ENCODE measurements at regions not wholly inside any gene's neighbourhood (a gene's known extent, or its start where the extent isn't known, plus 50 kb on each side); places are given as distances from the start of the nearest gene placed in this dataset.
"Not testable (repeated sequence)": the region's sequence is repeated elsewhere in the genome, so short reads cannot be mapped to it uniquely, and the experiment has no call there.

DNA sequence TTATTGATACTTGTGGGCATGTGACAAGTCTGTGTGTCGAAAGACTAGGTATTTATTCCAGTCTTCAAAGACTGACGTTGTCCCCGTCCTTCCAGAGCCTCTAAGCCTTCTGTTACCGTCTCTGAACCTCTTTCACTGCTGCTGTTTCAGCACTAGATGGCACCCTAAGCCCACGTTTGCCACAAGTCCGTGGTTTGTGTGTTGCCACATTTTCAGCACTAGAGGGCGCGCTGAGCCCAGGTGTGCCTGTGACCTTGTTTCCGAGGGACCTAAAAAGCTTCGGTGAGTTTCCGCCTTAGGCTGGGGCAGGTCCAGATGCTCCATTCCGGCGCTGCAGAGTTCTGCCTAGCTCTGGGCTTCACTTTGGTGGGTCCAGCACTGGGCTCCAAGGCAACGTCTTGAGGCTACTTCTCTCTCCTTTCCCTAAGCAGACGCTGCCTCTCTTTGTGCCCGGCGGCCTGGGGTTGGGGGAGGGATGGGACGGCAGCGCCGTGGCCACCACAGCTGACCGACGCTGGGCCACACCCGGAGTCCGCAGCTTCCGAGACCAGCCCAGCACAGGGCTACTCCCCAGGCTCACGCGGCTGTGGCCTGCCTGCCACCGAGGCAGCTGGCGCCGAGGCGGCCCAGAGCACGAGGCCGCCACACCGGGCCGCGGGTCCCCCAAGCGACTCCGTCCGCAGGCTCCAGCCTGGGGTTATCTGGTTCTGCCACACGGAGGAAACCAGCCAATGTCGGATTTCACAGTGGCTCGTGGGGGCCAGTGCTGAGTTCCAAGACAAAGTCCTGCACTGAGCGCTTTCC lies 520.2 kb downstream of the REEP3 start:
- CTCF ChIA-PET: interaction anchor here (0.9 to 1.2 kb wide), 4 partner anchors 9 to 51 kb away, joined by 3 to 4 read pairs (median 4); no protein-coding TSS in a partner anchor
- POLR2A ChIA-PET: no interaction called here

DNA sequence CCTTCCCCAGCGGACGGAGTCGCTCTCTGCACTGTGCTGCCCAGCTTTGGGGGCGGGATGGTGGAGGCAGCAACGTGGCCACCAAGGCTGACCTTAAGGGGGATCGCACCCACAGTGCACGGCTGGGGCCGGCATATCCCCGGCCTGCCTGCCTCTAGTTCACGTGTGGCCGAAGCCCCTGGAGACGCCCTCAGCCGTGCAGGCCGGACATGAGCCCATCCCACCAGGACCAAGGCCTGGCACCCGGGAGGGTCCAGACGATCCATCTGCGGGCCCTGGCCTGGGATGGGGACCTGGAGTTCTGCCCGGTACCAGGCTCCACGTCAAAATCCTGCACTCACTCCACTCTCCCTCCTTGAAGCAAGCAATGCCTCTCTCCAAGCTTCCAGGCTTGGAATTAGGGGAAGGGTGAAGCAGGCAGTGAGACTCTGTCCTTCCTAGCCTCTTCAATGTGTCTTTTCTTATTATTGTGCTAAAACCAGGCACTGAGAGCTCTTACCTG lies 520.8 kb downstream of the REEP3 start:
- POLR2A ChIA-PET: no interaction called here
- CTCF ChIA-PET: interaction anchor here (1.0 to 1.2 kb wide), 3 partner anchors 9 to 15 kb away, joined by 3 to 4 read pairs (median 4); no protein-coding TSS in a partner anchor

DNA sequence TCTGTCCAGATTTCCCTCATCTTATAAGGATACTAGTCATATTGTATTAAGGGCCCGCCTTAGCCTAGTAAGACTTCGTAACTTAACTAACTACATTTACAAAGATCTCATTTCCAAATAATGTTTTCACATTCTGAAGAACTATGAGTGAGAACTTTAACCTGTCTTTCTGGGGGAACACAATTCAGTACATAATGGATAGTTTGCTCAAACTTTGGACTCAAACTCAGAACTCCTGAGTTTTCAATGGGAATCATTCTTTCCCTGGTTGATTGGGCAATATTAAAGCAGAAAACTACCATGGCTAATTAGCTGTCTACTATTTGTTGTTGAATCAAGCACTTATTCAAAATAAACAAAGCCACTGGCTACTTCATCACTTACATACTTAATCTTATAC lies 522.9 kb downstream of the REEP3 start:
- CTCF ChIA-PET: no interaction called here
- POLR2A ChIA-PET: no interaction called here

DNA sequence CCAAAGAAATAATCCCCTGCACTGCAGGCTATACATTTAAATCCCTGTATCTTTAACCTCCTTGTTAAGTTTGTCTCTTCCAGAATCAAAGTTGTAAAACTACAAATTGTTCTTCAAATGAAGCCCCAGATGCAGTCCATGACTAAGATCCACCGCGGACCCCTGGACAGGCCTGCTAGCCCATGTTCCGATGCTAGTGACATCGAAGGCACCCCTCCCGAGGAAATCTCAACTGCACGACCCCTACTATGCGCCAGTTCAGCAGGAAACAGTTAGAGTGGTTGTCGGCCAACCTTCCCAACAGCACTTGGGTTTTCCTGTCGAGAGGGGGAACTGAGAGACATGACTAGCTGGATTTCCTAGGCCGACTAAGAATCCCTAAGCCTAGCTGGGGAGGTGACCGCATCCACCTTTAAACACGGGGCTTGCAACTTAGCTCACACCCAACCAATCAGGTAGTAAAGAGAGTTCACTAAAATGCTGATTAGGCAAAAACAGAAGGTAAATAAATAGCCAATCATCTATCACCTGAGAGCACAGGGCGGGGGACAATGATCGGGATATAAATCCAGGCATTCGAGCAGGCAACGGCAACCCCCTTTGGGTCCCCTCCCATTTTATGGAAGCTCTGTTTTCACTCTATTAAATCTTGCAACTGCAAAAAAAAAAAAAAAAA lies 523.9 kb downstream of the REEP3 start:
- POLR2A ChIA-PET: not testable (repeated sequence)
- CTCF ChIA-PET: interaction anchor here (0.6 kb wide), 1 partner anchor 158 kb away, joined by 3 read pairs; no protein-coding TSS in a partner anchor

DNA sequence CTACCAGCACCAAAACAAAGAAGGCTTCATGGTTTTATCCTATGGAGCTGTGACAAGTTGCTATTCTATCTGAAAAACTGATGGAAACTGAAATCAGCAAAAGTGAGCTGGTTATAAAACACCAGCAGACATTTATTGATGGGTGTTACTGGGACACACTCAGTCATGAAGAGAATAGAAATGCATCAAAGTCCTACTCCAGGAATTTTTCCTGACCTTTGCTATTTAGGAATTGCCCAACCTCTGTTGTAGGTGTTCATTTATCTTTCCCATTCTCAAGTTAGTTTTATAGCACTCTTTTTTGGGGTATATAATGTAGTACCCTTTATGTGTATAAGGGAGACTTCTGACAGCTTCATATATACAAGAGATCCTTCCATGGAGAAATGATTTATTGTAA lies 533.2 kb downstream of the REEP3 start:
- ChIA-PET CTCF (no interaction called here), POLR2A (no interaction called here)

DNA sequence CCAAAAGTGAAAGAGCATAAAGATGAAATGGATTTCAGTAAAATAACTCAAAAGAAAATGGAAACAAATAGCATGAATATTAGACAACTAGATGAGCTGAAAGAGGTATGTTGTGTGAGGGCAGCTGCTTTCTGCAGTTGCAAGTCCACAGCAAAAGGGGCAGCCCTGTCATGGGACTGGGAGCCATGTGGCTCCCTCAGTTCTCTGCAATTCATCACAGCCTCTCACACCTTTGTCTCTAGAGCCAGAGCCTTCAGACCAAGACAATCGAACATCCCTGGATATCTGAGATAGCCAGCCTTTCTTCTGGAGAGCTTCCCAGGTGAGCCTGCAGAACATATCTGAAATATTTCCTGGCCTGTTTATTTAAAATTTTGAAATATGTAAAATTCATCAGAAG lies 538.7 kb downstream of the REEP3 start:
- ChIA-PET CTCF (no interaction called here), POLR2A (no interaction called here)

DNA sequence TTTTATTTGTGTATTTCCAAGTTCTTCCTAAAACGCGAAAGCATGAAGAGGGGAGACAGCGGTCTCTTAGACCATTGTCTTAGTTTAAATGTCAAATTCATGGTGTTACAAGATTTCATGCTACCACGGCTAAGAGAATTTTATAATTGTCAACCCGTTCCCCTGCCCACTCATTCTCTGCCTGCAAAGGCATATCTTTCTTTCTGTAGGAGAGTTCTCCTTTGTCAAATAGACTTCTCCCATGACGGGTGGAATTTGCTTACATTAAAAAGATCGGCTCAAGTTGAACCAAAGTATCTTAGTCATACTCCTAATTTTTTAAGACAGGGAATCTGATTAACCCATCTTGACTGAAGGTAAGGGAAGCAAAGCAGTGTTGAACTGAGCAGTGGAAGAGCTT lies 539.2 kb downstream of the REEP3 start:
- CTCF ChIA-PET: no interaction called here
- POLR2A ChIA-PET: no interaction called here

DNA sequence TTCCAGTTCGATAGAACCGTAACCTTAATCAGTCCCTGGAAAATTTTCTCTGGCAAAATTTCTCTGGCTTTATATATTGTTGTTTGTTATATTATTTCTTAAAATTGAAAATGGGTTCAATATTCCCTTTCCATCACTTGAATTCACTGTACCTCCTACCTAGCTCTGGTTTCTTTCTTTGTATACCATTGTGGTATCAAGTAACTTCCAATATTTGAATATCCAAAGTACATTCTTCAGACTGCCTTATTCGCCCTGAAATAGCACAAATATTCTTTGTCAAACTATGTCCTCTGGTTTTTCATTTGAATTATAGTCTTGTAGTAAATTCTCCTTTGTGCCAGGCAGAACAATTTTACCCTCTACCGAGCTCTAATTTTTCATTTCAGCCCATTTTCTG lies 541.6 kb downstream of the REEP3 start:
- CTCF ChIA-PET: no interaction called here

DNA sequence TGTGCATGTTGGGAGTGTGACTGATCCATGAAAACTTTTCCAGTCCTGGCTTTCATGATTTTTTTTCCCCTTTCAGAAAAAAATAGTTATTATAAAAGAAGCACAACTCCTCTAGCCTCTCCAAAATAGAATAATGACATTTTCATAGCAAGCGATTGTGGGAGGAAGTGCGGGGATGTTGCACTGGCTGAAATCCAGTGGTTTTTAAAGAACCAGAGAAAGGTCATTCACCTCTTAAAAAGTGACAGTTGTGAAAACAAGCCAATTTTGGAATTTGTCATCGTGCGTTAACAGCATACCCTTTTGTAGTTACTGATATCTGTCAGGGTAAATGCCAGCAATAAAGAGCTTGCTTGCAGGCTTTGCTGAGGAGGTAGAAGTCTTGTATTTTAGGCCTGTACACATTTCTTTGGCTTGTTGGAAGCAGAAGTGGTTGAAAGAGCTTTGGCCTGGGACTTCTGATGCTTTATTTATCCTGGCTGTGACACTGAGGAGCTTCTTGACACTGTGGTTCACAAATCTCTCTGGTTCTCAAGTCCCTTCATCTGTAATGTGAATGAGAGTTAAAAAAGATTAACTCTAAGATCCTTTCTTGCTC lies 545.9 kb downstream of the REEP3 start:
- ChIA-PET POLR2A (no interaction called here), CTCF (no interaction called here)

More for the DNA sequence above, 541.6 kb downstream of the REEP3 start:
- POLR2A ChIA-PET: no interaction called here

DNA sequence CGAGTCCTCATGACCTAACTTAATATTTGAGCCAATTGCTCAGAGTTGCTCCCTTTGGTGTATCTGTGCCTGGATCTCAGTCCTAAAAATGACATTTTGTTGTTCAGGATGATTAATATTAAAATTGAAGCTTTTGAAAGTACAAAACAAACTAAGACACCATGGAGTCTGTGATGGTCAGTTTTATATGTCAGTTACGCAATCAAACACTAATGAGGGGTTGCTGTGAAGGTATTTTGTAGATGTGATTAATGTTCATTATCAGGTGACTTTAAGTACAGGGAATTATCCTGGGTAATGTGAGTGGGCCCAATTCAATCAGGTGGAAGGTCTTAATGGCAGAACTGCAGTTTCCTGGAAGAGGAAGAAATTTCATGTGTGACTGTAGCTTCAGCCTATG lies 546.7 kb downstream of the REEP3 start:
- ChIA-PET POLR2A (no interaction called here), CTCF (no interaction called here)

DNA sequence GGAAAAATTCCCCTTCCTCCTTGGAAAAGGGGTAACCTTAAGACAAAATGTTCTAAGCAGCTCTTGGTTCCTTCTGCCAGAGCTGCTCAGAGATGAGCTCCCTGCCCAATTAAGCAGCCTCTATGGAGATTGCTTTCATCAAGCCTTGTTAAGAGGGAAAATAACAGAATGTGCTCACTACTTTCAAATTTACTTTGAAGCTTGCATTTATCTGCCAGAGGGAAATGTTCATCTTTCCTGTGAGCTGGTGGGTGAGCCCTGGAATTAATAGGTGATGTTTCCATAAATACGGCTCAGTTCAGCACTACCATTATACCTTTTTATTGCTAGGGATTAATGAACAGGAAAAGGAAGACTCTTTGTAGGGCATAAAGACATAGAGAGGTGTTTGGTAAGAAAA lies 549.0 kb downstream of the REEP3 start:
- ChIA-PET CTCF (no interaction called here), POLR2A (no interaction called here)

DNA sequence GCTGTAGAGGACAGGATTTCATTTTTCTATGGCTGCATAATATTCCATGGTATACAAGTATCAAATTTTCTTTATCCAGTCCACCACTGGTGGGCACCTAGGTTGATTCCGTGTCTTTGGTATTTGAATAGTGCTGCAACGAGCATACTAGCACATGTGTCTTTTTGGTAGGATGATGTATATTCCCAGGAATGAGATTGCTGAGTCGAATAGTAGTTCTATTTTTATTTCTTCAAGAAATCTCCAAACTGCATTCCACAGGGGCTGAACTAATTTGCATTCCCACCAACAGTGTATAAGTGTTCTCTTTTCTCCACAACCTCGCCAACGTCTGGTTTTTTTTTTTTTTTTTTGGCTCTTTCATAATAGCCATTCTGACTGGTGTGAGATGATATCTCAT lies 550.0 kb downstream of the REEP3 start:
- ChIA-PET CTCF (no interaction called here), POLR2A (no interaction called here)

DNA sequence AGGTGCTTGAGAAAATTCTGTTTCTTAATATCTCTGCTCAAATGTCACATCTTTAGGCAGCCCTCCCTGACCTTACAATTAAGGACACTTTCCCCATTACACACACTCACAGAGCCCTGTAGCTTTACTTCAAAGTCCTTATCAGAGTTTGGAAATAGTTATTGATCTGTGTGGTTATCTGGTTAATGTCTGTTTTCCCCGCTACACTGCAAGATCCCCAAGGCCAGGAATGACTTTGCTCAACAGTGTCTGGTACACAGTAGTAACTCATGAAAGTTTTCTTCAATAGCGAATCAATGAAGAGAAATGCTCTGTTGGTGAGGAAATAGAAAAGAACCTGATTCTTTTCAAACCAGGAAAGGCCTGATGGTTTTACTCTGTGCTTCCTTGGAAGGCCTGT lies 554.4 kb downstream of the REEP3 start:
- ChIA-PET POLR2A (no interaction called here), CTCF (no interaction called here)

DNA sequence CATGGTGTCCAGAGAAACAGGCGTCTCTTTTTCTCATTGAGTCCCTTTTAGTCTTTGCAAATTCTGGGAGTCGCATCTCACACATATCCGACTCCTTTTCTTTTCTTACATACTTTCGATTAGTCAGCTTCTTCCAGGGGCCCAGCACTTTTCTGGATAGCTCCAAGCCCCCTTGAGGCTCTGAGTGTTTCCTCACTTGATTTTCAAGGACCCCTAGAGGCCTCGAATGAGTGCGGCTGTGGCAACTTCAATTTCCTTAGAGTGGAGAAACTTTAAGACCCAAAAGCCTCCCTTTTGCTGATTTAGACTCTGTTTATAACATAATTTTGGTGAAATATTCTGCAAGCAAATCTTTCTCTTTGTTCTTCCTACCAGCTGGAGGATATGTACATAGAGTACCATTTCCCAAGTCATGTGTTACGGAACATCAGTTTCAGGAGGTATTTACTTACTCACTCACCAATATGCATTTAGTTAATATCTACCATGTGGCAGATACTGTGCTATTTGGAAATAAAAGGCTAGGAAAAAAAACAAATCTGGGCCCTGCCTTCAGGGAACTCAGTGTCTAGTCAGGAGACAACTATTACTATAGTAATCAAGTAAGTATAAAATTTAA lies 555.2 kb downstream of the REEP3 start:
- ChIA-PET CTCF (no interaction called here), POLR2A (no interaction called here)

DNA sequence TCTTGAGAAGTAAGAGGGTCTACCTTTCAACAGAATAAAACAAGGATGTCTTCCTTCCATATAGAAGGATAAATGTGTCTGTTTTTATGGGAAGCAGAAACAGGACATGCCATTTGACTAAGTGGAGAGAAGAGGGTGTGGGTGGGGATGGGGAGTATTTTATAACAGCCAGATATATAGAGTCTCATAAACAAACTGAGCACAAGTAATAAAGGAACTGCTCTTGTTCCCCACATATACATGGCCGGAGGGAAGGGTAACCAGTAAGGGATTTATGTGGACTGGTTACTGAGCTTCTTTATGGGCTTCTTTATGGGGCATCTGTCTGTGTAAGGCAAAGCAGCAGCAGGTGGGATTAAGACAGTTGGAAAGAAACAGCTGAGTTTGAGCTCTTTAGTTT lies 558.1 kb downstream of the REEP3 start:
- ChIA-PET CTCF (no interaction called here), POLR2A (no interaction called here)

DNA sequence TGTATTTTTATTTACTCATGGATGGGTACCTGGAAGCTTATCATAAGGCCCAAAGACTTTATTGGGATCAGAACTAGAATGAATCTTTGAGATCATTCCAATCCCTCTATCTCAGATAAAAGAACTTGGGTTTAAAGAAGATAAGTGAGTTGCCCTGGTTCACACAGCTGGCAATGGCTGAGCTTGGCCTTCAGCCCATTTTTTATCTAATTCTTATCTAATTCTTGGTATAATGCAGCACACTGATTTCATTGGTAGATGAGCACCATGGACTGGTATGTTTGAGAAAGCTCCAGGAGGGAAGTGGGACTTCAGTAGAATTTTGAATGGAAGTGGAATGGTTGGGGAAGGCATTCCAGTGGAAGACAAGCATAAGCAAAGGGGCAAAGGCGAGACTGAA lies 558.9 kb downstream of the REEP3 start:
- POLR2A ChIA-PET: no interaction called here

DNA sequence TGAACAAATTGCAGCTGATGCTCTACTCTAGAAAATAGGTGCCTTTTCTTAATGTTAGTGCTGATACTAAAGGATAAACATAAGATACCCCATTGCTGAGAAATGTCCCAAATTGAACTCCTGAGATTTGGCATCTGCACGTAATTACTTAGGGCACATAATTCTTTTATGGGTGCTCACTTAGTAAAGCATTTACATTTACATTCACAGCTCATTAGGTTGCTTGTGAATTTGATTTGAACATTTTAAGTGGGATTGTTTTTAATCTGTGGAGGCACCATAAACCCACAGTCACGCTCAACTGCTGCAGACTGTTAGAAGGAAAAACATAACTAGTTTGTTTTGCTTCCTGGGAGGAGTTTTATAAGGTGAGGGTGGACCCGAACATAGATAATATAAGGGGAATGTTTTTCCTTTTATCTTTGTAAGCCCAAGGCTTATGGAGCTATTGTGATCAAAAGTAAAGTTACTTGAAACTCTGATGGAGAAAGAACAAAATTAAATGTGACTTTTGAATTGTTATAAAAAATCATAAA lies 560.8 kb downstream of the REEP3 start:
- ChIA-PET POLR2A (no interaction called here), CTCF (no interaction called here)

More for the DNA sequence above, 558.9 kb downstream of the REEP3 start:
- CTCF ChIA-PET: no interaction called here

DNA sequence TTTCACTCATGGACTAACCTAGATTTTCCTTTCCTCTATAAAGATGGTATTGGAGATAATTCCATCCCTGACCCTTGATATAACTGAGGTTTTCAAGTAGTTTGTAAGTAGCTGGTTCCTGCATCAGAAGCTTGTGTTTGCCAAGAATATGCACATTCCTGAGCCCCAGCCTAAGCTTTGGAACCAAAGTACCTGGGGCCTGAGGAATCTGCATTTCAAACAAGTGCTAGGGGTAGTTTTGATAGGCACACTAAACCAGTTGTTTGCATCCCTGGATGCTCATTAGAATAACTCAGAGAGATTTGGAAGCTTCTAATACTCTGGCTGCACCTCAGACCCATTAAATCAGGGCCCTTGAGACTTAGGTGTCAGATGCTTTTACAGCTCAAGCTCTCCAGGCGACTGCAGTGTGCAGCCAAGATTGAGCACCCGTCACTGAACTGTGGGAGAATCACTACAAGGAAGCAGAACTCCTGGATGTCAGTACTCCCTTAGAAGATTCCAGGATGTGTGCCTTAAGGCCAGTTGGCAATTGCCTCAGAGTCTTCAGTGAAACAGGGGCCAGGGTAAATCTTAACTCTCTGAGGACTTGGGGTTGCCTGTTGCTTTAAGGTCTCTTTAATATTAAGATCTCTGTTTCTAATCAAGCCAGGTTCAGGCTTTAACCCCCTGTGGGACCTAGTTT lies 565.0 kb downstream of the REEP3 start:
- POLR2A ChIA-PET: no interaction called here

DNA sequence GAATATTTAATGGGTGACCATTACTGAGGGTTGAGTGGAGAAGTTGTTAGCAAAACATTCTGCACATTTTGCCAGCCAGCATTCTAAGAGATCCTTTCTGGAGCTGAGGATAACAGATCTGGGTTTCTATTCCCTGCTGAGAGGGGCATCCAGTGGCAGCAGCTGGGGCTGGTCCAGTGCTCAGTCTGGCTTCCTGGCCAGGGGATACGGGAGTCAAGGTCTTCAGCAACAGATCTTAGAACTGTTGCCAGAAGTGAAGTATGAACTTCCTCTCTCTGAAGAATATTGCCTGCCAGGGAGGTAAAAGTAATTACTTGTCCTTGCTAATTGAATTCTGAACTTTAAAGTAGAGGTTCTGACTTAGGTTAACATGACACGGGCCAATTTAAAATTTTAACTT lies 568.4 kb downstream of the REEP3 start:
- ChIA-PET CTCF (no interaction called here), POLR2A (no interaction called here)

More for the DNA sequence above, 565.0 kb downstream of the REEP3 start:
- CTCF ChIA-PET: no interaction called here

DNA sequence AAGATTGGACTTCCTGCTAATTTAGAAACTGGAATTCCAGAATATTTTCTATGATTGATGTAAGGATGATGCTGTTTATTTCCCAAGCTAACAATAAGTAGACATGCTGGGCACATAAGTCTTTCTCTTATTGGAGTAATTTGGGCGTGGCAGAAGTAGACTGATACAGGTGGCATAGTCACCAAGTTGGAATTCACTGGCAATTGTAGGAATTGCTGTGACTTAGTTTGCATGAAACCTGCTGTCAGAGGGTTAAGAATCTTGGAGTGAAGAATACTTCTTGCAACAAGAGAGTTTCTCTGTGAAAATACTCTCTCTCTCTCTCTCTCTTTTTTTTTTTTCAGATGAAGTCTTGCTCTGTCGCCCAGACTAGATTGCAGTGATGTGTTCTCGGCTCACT lies 569.7 kb downstream of the REEP3 start:
- ChIA-PET CTCF (no interaction called here), POLR2A (no interaction called here)
